Neuronal stem cell (in vitro differentiated cells): ENCODE measurements at regions not wholly inside any gene's neighbourhood (a gene's known extent, or its start where the extent isn't known, plus 50 kb on each side); places are given as distances from the start of the nearest gene placed in this dataset.

Experiments
- DNase-seq: peaks from one replicate; pipeline ENCODE4 v3.0.0-alpha.2; 2013; ENCODE audit warnings: low spot score
- H2AFZ ChIP-seq: one replicate; pipeline ENCODE4 v1.6.1; 2013; ENCODE audit warnings: mild to moderate bottlenecking, low read length, inconsistent platforms
- H2AK5ac ChIP-seq: 2 replicates; pipeline ENCODE4 v1.6.1; 2013; ENCODE audit warnings: low read depth, mild to moderate bottlenecking, inconsistent platforms, low read length, moderate library complexity, mixed read lengths
- H2BK120ac ChIP-seq: 2 replicates; pipeline ENCODE4 v1.6.1; 2013; ENCODE audit warnings: low read depth, mild to moderate bottlenecking, inconsistent platforms, low read length, moderate library complexity, mixed read lengths
- H2BK12ac ChIP-seq: one replicate; pipeline ENCODE4 v1.6.1; 2013; ENCODE audit warnings: low read length, inconsistent platforms
- H2BK15ac ChIP-seq: 2 replicates; pipeline ENCODE4 v1.6.1; 2013; ENCODE audit warnings: mild to moderate bottlenecking, low read length, inconsistent platforms, mixed read lengths
- H2BK5ac ChIP-seq: one replicate; pipeline ENCODE4 v1.6.1; 2013; ENCODE audit warnings: inconsistent platforms, mild to moderate bottlenecking, low read length, moderate library complexity
- H3K14ac ChIP-seq: one replicate; pipeline ENCODE4 v1.6.1; 2013; ENCODE audit warnings: low read length, inconsistent platforms
- H3K18ac ChIP-seq: 2 replicates; pipeline ENCODE4 v1.6.1; 2013; ENCODE audit warnings: low read length, inconsistent platforms
- H3K23ac ChIP-seq: 2 replicates; pipeline ENCODE4 v1.6.1; 2013; ENCODE audit warnings: low read depth, mild to moderate bottlenecking, mixed read lengths, low read length, inconsistent platforms; ENCODE audit not compliant: poor library complexity
- H3K27ac ChIP-seq: replicated peaks from 3 replicates; pipeline ENCODE4 v1.5.1; 2013; ENCODE audit warnings: low read length, inconsistent platforms
- H3K27me3 ChIP-seq, 3 experiments: 2 replicates each; pipeline ENCODE4 v1.6.1; 2013; ENCODE audit warnings: low read length in 3 of 3, mild to moderate bottlenecking in 2 of 3, inconsistent platforms in 1 of 3, low read depth in 1 of 3, mixed read lengths in 1 of 3, moderate library complexity in 1 of 3; ENCODE audit not compliant: control insufficient read depth in 3 of 3, insufficient read depth in 3 of 3
- H3K36me3 ChIP-seq, 2 donors: replicated peaks in 1 of 2; 2 replicates each; pipeline ENCODE4 v1.6.1; 2013; ENCODE audit warnings: low read length in 2 of 2; ENCODE audit not compliant: control insufficient read depth in 2 of 2, insufficient read depth in 2 of 2
- H3K4ac ChIP-seq: 2 replicates; pipeline ENCODE4 v1.6.1; 2013; ENCODE audit warnings: inconsistent platforms, mild to moderate bottlenecking, low read length, moderate library complexity
- H3K4me1 ChIP-seq, 2 donors: 1 replicate in 1 of 2; 2 replicates in 1 of 2; pipeline ENCODE4 v1.6.1; 2013; ENCODE audit warnings: low read length in 2 of 2, low read depth in 1 of 2; ENCODE audit not compliant: control insufficient read depth in 2 of 2, insufficient read depth in 1 of 2
- H3K4me2 ChIP-seq: one replicate; pipeline ENCODE4 v1.6.1; 2013; ENCODE audit warnings: mild to moderate bottlenecking, low read length, inconsistent platforms; ENCODE audit not compliant: insufficient read depth, poor library complexity, severe bottlenecking
- H3K4me3 ChIP-seq, 2 donors: 2 replicates each; pipeline ENCODE4 v1.5.1; 2013; ENCODE audit warnings: low read length in 2 of 2, mild to moderate bottlenecking in 2 of 2, inconsistent platforms in 1 of 2, moderate library complexity in 1 of 2
- H3K79me1 ChIP-seq: one replicate; pipeline ENCODE4 v1.6.1; 2013; ENCODE audit warnings: low read depth, mild to moderate bottlenecking, inconsistent platforms, low read length, moderate library complexity
- H3K9ac ChIP-seq: one replicate; pipeline ENCODE4 v1.6.1; 2013; ENCODE audit warnings: mild to moderate bottlenecking, low read depth, low read length, inconsistent platforms; ENCODE audit not compliant: poor library complexity
- H3K9me3 ChIP-seq, 2 donors: replicated peaks in 1 of 2; 2 replicates each; pipeline versions ENCODE3 to v1.6.1; 2013; ENCODE audit warnings: low read length in 2 of 2, mild to moderate bottlenecking in 2 of 2, inconsistent platforms in 1 of 2, low read depth in 1 of 2, mixed read lengths in 1 of 2, moderate library complexity in 1 of 2; ENCODE audit not compliant: control insufficient read depth in 2 of 2, insufficient read depth in 1 of 2
- H4K8ac ChIP-seq: one replicate; pipeline ENCODE4 v1.6.1; 2013; ENCODE audit warnings: low read depth, mild to moderate bottlenecking, inconsistent platforms, low read length, moderate library complexity
- H4K91ac ChIP-seq: one replicate; pipeline ENCODE4 v1.6.1; 2013; ENCODE audit warnings: low read length, low read depth, mild to moderate bottlenecking, inconsistent platforms; ENCODE audit not compliant: poor library complexity
- WGBS, 2 donors: extraction: QIAGEN DNeasy Blood & Tissue Kit; methylation state at CpG; one replicate each; pipeline ENCODE4 v1.1.7; 2013; ENCODE audit warnings: missing lambda C conversion rate in 2 of 2, mixed read lengths in 1 of 2; ENCODE audit not compliant: insufficient read length in 2 of 2, insufficient replicate concordance in 1 of 2; ENCODE audit errors: extremely low coverage in 2 of 2; 5-methylcytosine and 5-hydroxymethylcytosine counted together

GRCh38 chr4:65839164-65839931 is 169.1 kb upstream of the EPHA5 start:
- Histone ChIP-seq H3K23ac (no peak overlapping the region), H2AK5ac (no peak overlapping the region), H3K4me1 (no peaks in the 10 kb centered on the region), H2BK12ac (no peak overlapping the region), H3K9ac (no peak overlapping the region), H3K27ac (no peak overlapping the region), H3K4ac (no peak overlapping the region), H3K36me3 (no peaks in the 10 kb centered on the region), H3K4me2 (no peak overlapping the region), H2BK5ac (no peak overlapping the region), H2BK15ac (no peak overlapping the region), H2BK120ac (no peak overlapping the region), H3K79me1 (no peaks in the 10 kb centered on the region), H3K27me3 (no peaks in the 10 kb centered on the region), H3K4me3 (no peak overlapping the region), H4K8ac (no peak overlapping the region), H4K91ac (no peak overlapping the region), H2AFZ (no peak overlapping the region), H3K14ac (no peak overlapping the region), H3K9me3 (no peaks in the 10 kb centered on the region), H3K18ac (no peak overlapping the region)
- WGBS, 2 donors = no CpG with 5 or more reads among the region's 2 CpGs
- DNase-seq = no peak

- Histone ChIP-seq H3K4me3 (no peak overlapping the region), H3K4ac (no peak overlapping the region), H2BK15ac (no peak overlapping the region), H3K9me3 (no peaks in the 10 kb centered on the region), H2AFZ (no peak overlapping the region), H2BK5ac (no peak overlapping the region), H3K14ac (no peak overlapping the region), H3K9ac (no peak overlapping the region), H2BK120ac (no peak overlapping the region), H2AK5ac (no peak overlapping the region), H4K91ac (no peak overlapping the region), H4K8ac (no peak overlapping the region), H3K27me3 (no peaks in the 10 kb centered on the region), H3K18ac (no peak overlapping the region), H3K36me3 (no peaks in the 10 kb centered on the region), H3K79me1 (no peaks in the 10 kb centered on the region), H2BK12ac (no peak overlapping the region), H3K27ac (no peak overlapping the region), H3K4me2 (no peak overlapping the region), H3K4me1 (no peaks in the 10 kb centered on the region), H3K23ac (no peak overlapping the region)
- DNase-seq = no peak
Measured at GRCh38 chr4:65834707-65835106, 164.4 kb upstream of the EPHA5 start.

- Histone ChIP-seq H3K18ac (no peak overlapping the region), H3K23ac (no peak overlapping the region), H2AFZ (no peak overlapping the region), H3K14ac (no peak overlapping the region), H2BK15ac (no peak overlapping the region), H3K36me3 (no peaks in the 10 kb centered on the region), H4K91ac (no peak overlapping the region), H3K4me2 (no peak overlapping the region), H2BK120ac (no peak overlapping the region), H3K4me3 (no peak overlapping the region), H3K4me1 (no peaks in the 10 kb centered on the region), H3K79me1 (no peaks in the 10 kb centered on the region), H2BK5ac (no peak overlapping the region), H3K4ac (no peak overlapping the region), H3K9me3 (no peaks in the 10 kb centered on the region), H2BK12ac (no peak overlapping the region), H3K27ac (no peak overlapping the region), H3K9ac (no peak overlapping the region), H4K8ac (no peak overlapping the region), H3K27me3 (no peaks in the 10 kb centered on the region), H2AK5ac (no peak overlapping the region)
- no CpG with 5 or more reads among the region's 6 CpGs for WGBS, 2 donors
- no peak for DNase-seq
Measured at GRCh38 chr4:65831828-65832227, 161.5 kb upstream of the EPHA5 start.

- H3K27me3 ChIP-seq = no peaks in the 10 kb centered on the region
- no peak overlapping the region for H2AK5ac ChIP-seq
- H3K27ac ChIP-seq = no peak overlapping the region
- no peaks in the 10 kb centered on the region for H3K4me1 ChIP-seq
- no peak overlapping the region for H4K91ac ChIP-seq
- H3K4me2 ChIP-seq = no peak overlapping the region
- H3K4me3 ChIP-seq = no peak overlapping the region
- H3K36me3 ChIP-seq = no peaks in the 10 kb centered on the region
- no peak overlapping the region for H4K8ac ChIP-seq
- H3K79me1 ChIP-seq = no peaks in the 10 kb centered on the region
- H3K18ac ChIP-seq = no peak overlapping the region
- no peak overlapping the region for H2BK5ac ChIP-seq
- no peak overlapping the region for H2BK15ac ChIP-seq
- H3K4ac ChIP-seq = no peak overlapping the region
- H2BK12ac ChIP-seq = no peak overlapping the region
- 100% methylated on average over 1 of the region's 2 CpGs; no CpG with 5 or more reads in 1 of the 2 donors for whole genome bisulfite sequencing, 2 donors
- H2BK120ac ChIP-seq = no peak overlapping the region
- no peaks in the 10 kb centered on the region for H3K9me3 ChIP-seq
- no peak overlapping the region for H3K23ac ChIP-seq
- no peak overlapping the region for H3K14ac ChIP-seq
- H2AFZ ChIP-seq = no peak overlapping the region
- no peak overlapping the region for H3K9ac ChIP-seq
- no peak for DNase-seq
Measured at GRCh38 chr4:65825116-65825753, 154.9 kb upstream of the EPHA5 start.
